CD14-positive monocyte (primary cell): ENCODE measurements at regions not wholly inside any gene's neighbourhood (a gene's known extent, or its start where the extent isn't known, plus 50 kb on each side); places are given as distances from the start of the nearest gene placed in this dataset.
A peak's percentile ranks its signal among the peaks of the same experiment; 100 is the strongest.

Experiments used
- DNase-seq, 3 donors: peaks; one replicate each; pipeline ENCODE4 v3.0.0-alpha.2; 2011 to 2022
- H2AFZ ChIP-seq: 2 replicates; pipeline ENCODE4 v1.6.0; 2012; ENCODE audit warnings: mild to moderate bottlenecking, low read depth, low read length, inconsistent platforms; ENCODE audit not compliant: insufficient read depth, poor library complexity, severe bottlenecking
- H3K27ac ChIP-seq, 2 donors: 1 replicate in 1 of 2; 2 replicates in 1 of 2; pipeline ENCODE4 v1.5.1; 2012 to 2013; ENCODE audit warnings: low read length in 2 of 2, control low read depth in 1 of 2, inconsistent platforms in 1 of 2, low read depth in 1 of 2, mild to moderate bottlenecking in 1 of 2
- H3K27me3 ChIP-seq, 2 donors: one replicate each; pipeline versions ENCODE4 v1.6.0 to v1.6.1; 2011 to 2013; ENCODE audit warnings: low read length in 2 of 2; ENCODE audit not compliant: control insufficient read depth in 2 of 2, insufficient read depth in 2 of 2
- H3K36me3 ChIP-seq, 2 donors: replicated peaks in 1 of 2; 1 replicate in 1 of 2; 2 replicates in 1 of 2; pipeline versions ENCODE4 v1.5.1 to v1.6.1; 2012 to 2013; ENCODE audit warnings: low read length in 2 of 2, control low read depth in 1 of 2, inconsistent platforms in 1 of 2, mild to moderate bottlenecking in 1 of 2; ENCODE audit not compliant: insufficient read depth in 2 of 2, control insufficient read depth in 1 of 2
- H3K4me1 ChIP-seq, 2 donors: 1 replicate in 1 of 2; 2 replicates in 1 of 2; pipeline versions ENCODE4 v1.5.1 to v1.6.1; 2012 to 2013; ENCODE audit warnings: low read length in 2 of 2, control low read depth in 1 of 2, inconsistent platforms in 1 of 2, mild to moderate bottlenecking in 1 of 2, moderate library complexity in 1 of 2; ENCODE audit not compliant: insufficient read depth in 2 of 2, control insufficient read depth in 1 of 2
- H3K4me2 ChIP-seq: replicated peaks from 2 replicates; pipeline ENCODE3; 2012; ENCODE audit warnings: low read length, moderate library complexity, mild to moderate bottlenecking; ENCODE audit not compliant: poor library complexity, severe bottlenecking; ENCODE audit errors: extremely low read depth
- H3K4me3 ChIP-seq, 3 experiments: fragments of 200-600 bp in 1 of 3; sonication (generic) in 1 of 3; replicated peaks in 1 of 3; 1 replicate in 2 of 3; 2 replicates in 1 of 3; pipeline ENCODE4 v1.5.1; 2011 to 2013; ENCODE audit warnings: low read length in 3 of 3, mild to moderate bottlenecking in 3 of 3, control low read depth in 2 of 3, low read depth in 2 of 3, inconsistent platforms in 1 of 3, moderate library complexity in 1 of 3
- H3K79me2 ChIP-seq: 2 replicates; pipeline ENCODE4 v1.6.0; 2012; ENCODE audit warnings: mild to moderate bottlenecking, control low read depth, inconsistent platforms, low read length, moderate library complexity; ENCODE audit not compliant: insufficient read depth
- H3K9ac ChIP-seq: 2 replicates; pipeline ENCODE4 v1.6.0; 2017; ENCODE audit warnings: low read length, mild to moderate bottlenecking; ENCODE audit not compliant: insufficient read depth, poor library complexity, severe bottlenecking
- H3K9me3 ChIP-seq, 2 donors: replicated peaks in 1 of 2; 1 replicate in 1 of 2; 2 replicates in 1 of 2; pipeline versions ENCODE4 v1.5.1 to v1.6.1; 2012 to 2013; ENCODE audit warnings: low read length in 2 of 2, control low read depth in 1 of 2; ENCODE audit not compliant: control insufficient read depth in 1 of 2, insufficient read depth in 1 of 2
- H4K20me1 ChIP-seq: 2 replicates; pipeline ENCODE4 v1.6.0; 2012; ENCODE audit warnings: mild to moderate bottlenecking, low read length, control low read depth, moderate library complexity; ENCODE audit not compliant: insufficient read depth
- H3K27ac Mint-ChIP-seq, 7 donors: one replicate each; pipeline ENCODE4 v1.8.0; 2020; ENCODE audit warnings: mild to moderate bottlenecking in 7 of 7, mixed read lengths in 7 of 7, moderate library complexity in 6 of 7, inconsistent platforms in 2 of 7
- H3K27me3 Mint-ChIP-seq, 3 donors: one replicate each; pipeline ENCODE4 v1.8.0; 2021 to 2022; ENCODE audit warnings: low read depth in 3 of 3, mild to moderate bottlenecking in 3 of 3, mixed read lengths in 3 of 3, moderate library complexity in 3 of 3, inconsistent platforms in 1 of 3
- H3K36me3 Mint-ChIP-seq, 2 donors: one replicate each; pipeline ENCODE4 v1.8.0; 2020; ENCODE audit warnings: mixed read lengths in 2 of 2, inconsistent platforms in 1 of 2, mild to moderate bottlenecking in 1 of 2
- H3K4me1 Mint-ChIP-seq: one replicate; pipeline ENCODE4 v1.8.0; 2020; ENCODE audit warnings: mild to moderate bottlenecking, mixed read lengths
- H3K4me3 Mint-ChIP-seq, 2 donors: one replicate each; pipeline ENCODE4 v1.8.0; 2020; ENCODE audit warnings: mild to moderate bottlenecking in 2 of 2, mixed read lengths in 2 of 2, moderate library complexity in 1 of 2
- H3K9me3 Mint-ChIP-seq, 7 donors: one replicate each; pipeline ENCODE4 v1.8.0; 2020 to 2022; ENCODE audit warnings: mixed read lengths in 7 of 7, mild to moderate bottlenecking in 6 of 7, moderate library complexity in 6 of 7, inconsistent platforms in 2 of 7
- CTCF ChIP-seq: fragments of 200-600 bp; IDR thresholded peaks from one replicate; pipeline ENCODE4 v1.8.0; 2022; ENCODE audit warnings: antibody characterized with exemption, mild to moderate bottlenecking
- WGBS: methylation state at CpG from one replicate; pipeline ENCODE4 v1.1.5; 2013; ENCODE audit warnings: missing lambda C conversion rate; ENCODE audit not compliant: insufficient coverage; 5-methylcytosine and 5-hydroxymethylcytosine counted together
- intact Hi-C, 2 donors: fragments of 100-400 bp; cut with micrococcal nuclease; formaldehyde crosslinking; loops; one replicate each; pipeline versions ENCODE4 v1.15.0 to v1.15.1; 2023

GRCh38 chr2:94273242-94273641, 598.0 kb upstream of the TEKT4 start:
- H3K36me3 Mint-ChIP-seq: no peaks in the 10 kb centered on the region

More at GRCh38 chr2:94273242-94273641, 598.0 kb upstream of the TEKT4 start:
- Histone ChIP-seq H3K9me3 (no peaks in the 10 kb centered on the region), H4K20me1 (no peaks in the 10 kb centered on the region), H3K4me1 (no peaks in the 10 kb centered on the region), H3K27me3 (no peaks in the 10 kb centered on the region), H3K27ac (no peak overlapping the region), H3K79me2 (no peaks in the 10 kb centered on the region), H2AFZ (no peak overlapping the region), H3K4me2 (peak overlapping the region; percentile 30), H3K4me3 (no peak overlapping the region), H3K9ac (no peak overlapping the region), H3K36me3 (no peaks in the 10 kb centered on the region)
- Mint-ChIP-seq H3K9me3 (no peaks in the 10 kb centered on the region), H3K4me1 (no peaks in the 10 kb centered on the region), H3K27ac (no peak overlapping the region), H3K4me3 (no peak overlapping the region), H3K27me3 (no peaks in the 10 kb centered on the region)
- DNase-seq: no peak
- TF ChIP-seq CTCF: no peak
- intact Hi-C loops: no loop called here
- under 1% methylated on average over 55 of the region's 55 CpGs for WGBS
